ENCODE measurements at regions not wholly inside any gene's neighbourhood (a gene's known extent, or its start where the extent isn't known, plus 50 kb on each side); places are given as distances from the start of the nearest gene placed in this dataset.

DNA sequence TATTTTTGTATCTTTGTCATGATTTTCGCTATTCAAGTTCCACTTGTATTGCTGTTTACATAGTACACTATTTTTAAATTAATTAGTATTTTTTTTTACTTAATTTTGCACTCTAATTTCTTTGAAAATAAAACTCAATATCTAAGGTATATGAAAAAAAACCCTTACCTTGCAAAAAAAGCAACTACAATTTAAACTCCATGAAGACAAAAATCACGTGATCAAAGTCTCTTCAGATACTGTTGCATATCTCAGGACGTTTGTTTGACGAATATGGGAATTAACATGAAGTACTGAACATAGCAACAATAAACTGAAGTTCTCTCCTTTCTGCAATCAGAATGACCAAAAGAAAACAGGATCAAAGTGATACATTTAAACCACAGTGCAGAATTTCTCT lies 968.4 kb upstream of the SEL1L start:
- TF ChIP-seq TEAD4 (CRISPR knock-in tag; IDR thresholded peaks at IDR 0.05) (no peak), CTCF (IDR thresholded peaks at IDR 0.05) (no peak), ZNF263 (CRISPR knock-in tag; IDR thresholded peaks at IDR 0.05; ENCODE audit: low read depth) (no peak), USF2 (CRISPR knock-in tag; IDR thresholded peaks at IDR 0.05) (no peak), E2F4 (CRISPR knock-in tag; IDR thresholded peaks at IDR 0.05; ENCODE audit: borderline replicate concordance, low read depth) (no peak), ZBTB21 (CRISPR knock-in tag; IDR thresholded peaks at IDR 0.05; ENCODE audit: borderline replicate concordance) (no peak), SMAD3 (CRISPR knock-in tag; IDR thresholded peaks at IDR 0.05; ENCODE audit: borderline replicate concordance) (no peak)
- TF ChIP-seq, protein P1, sequence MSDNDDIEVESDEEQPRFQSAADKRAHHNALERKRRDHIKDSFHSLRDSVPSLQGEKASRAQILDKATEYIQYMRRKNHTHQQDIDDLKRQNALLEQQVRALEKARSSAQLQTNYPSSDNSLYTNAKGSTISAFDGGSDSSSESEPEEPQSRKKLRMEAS (CRISPR knock-in tag; IDR thresholded peaks at IDR 0.05): no peak
- TF ChIP-seq, protein P2, sequence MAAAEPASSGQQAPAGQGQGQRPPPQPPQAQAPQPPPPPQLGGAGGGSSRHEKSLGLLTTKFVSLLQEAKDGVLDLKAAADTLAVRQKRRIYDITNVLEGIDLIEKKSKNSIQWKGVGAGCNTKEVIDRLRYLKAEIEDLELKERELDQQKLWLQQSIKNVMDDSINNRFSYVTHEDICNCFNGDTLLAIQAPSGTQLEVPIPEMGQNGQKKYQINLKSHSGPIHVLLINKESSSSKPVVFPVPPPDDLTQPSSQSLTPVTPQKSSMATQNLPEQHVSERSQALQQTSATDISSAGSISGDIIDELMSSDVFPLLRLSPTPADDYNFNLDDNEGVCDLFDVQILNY (CRISPR knock-in tag; IDR thresholded peaks at IDR 0.05): no peak
- TF ChIP-seq, protein P3, sequence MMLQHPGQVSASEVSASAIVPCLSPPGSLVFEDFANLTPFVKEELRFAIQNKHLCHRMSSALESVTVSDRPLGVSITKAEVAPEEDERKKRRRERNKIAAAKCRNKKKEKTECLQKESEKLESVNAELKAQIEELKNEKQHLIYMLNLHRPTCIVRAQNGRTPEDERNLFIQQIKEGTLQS (CRISPR knock-in tag; conservative IDR thresholded peaks at IDR 0.05): no peak

Measured in WTC11 (cell line).